ENCODE measurements at regions not wholly inside any gene's neighbourhood (a gene's known extent, or its start where the extent isn't known, plus 50 kb on each side); places are given as distances from the start of the nearest gene placed in this dataset.

- Histone ChIP-seq H3K23ac (ENCODE audit: low read depth, low read length) (no peak overlapping the region), H3K4me1 (ENCODE audit: control insufficient read depth, insufficient read depth, low read length) (no peaks in the 10 kb centered on the region), H3K79me1 (ENCODE audit: low read depth in 1 of 2, low read length in 2 of 2) (no peaks in the 10 kb centered on the region), H3K9ac (ENCODE audit: low read depth, low read length) (no peak overlapping the region), H3K4ac (ENCODE audit: low read depth, low read length) (no peak overlapping the region), H3K36me3 (ENCODE audit: control insufficient read depth, insufficient read depth, low read length) (no peaks in the 10 kb centered on the region), H3K27ac (ENCODE audit: insufficient read depth, low read length) (no peak overlapping the region), H4K20me1 (ENCODE audit: insufficient read depth, low read length) (no peaks in the 10 kb centered on the region), H2AK9ac (replicated peaks; ENCODE audit: low read depth, low read length, poor library complexity) (no peak overlapping the region), H3K56ac (ENCODE audit: extremely low read depth, insufficient read depth, low read length) (no peak overlapping the region), H2BK15ac (ENCODE audit: low read depth, low read length) (no peak overlapping the region), H3K27me3 (ENCODE audit: control insufficient read depth, insufficient read depth, low read length) (no peaks in the 10 kb centered on the region), H3K14ac (replicated peaks; ENCODE audit: low read depth, low read length) (no peak overlapping the region), H3K18ac (ENCODE audit: low read depth, low read length) (no peak overlapping the region), H4K8ac (ENCODE audit: low read depth in 2 of 2, low read length in 2 of 2) (no peak overlapping the region), H2AFZ (replicated peaks; ENCODE audit: low read length, poor library complexity) (no peak overlapping the region), H3K9me3 (ENCODE audit: control insufficient read depth, insufficient read depth, low read length) (no peaks in the 10 kb centered on the region; the same call in 1 of the 2 replicates), H3K4me3 (ENCODE audit: insufficient read depth, low read depth, low read length) (no peak overlapping the region), H2BK5ac (ENCODE audit: low read depth, low read length, poor library complexity, severe bottlenecking) (no peak overlapping the region), H2BK20ac (ENCODE audit: low read depth, low read length) (no peak overlapping the region), H4K91ac (ENCODE audit: insufficient read depth, low read depth, low read length) (no peak overlapping the region), H4K5ac (ENCODE audit: low read depth, low read length) (no peak overlapping the region), H2AK5ac (ENCODE audit: low read depth, low read length) (no peak overlapping the region), H3K4me2 (ENCODE audit: low read depth, low read length) (no peak overlapping the region), H3K9me1 (ENCODE audit: insufficient read depth, low read length) (no peaks in the 10 kb centered on the region), H2BK120ac (ENCODE audit: low read depth, low read length) (no peak overlapping the region)
- ChIA-PET POLR2A (ENCODE audit: unreplicated experiment) (no interaction called here), CTCF (no interaction called here)
- WGBS, 2 experiments (ENCODE audit: extremely low coverage in 2 of 2, insufficient read length in 1 of 2) = no CpG with 5 or more reads among the region's 2 CpGs
- dilution Hi-C loops (cut with HindIII; ENCODE audit: low sequenced_read_pairs, unreplicated experiment) (no loop called here), in situ Hi-C loops (cut with MboI; ENCODE audit: low sequenced_read_pairs) (no loop called here), intact Hi-C loops (cut with micrococcal nuclease) (no loop called here)
- ATAC-seq (ENCODE audit: low read depth) (no peak), DNase-seq (no peak)
- TF ChIP-seq NFE2L2 (IDR thresholded peaks at IDR 0.05; ENCODE audit: low read depth, low read length) = no peak
- TF ChIP-seq CEBPB (IDR thresholded peaks at IDR 0.05; ENCODE audit: low read depth, low read length) = no peak
- no peak for TF ChIP-seq ELK1 (IDR thresholded peaks at IDR 0.05; ENCODE audit: borderline replicate concordance, low read depth, low read length)
- no peak for TF ChIP-seq RFX5 (IDR thresholded peaks at IDR 0.05; ENCODE audit: low read depth, low read length)
- no peak for TF ChIP-seq MAZ (IDR thresholded peaks at IDR 0.05; ENCODE audit: borderline replicate concordance, low read depth, low read length)
- TF ChIP-seq SMC3 (IDR thresholded peaks at IDR 0.05; ENCODE audit: low read depth, low read length) = no peak
- no peak for TF ChIP-seq POLR2A (IDR thresholded peaks at IDR 0.05; ENCODE audit: low read depth, low read length)
- TF ChIP-seq RCOR1 (IDR thresholded peaks at IDR 0.05; ENCODE audit: insufficient replicate concordance, low read length) = no peak
- TF ChIP-seq CTCF (conservative IDR thresholded peaks at IDR 0.05; ENCODE audit: low read depth, low read length) = no peak
- TF ChIP-seq BHLHE40 (IDR thresholded peaks at IDR 0.05; ENCODE audit: low read depth, low read length) = no peak
- no peak for TF ChIP-seq CHD1 (IDR thresholded peaks at IDR 0.05; ENCODE audit: low read depth, low read length)
- no peak for TF ChIP-seq MXI1 (IDR thresholded peaks at IDR 0.05; ENCODE audit: borderline replicate concordance, low read depth, low read length)
- TF ChIP-seq FOS (IDR thresholded peaks at IDR 0.05; ENCODE audit: low read depth, low read length) = no peak
- no peak for TF ChIP-seq USF2 (IDR thresholded peaks at IDR 0.05; ENCODE audit: low read depth, low read length)
- TF ChIP-seq RAD21 (IDR thresholded peaks at IDR 0.05; ENCODE audit: low read length) = no peak
- no peak for TF ChIP-seq MAFK (IDR thresholded peaks at IDR 0.05; ENCODE audit: low read depth, low read length)
- no TSS peak for BruUV-seq (replicated peaks)
These were observed 158.3 kb downstream of the BMP2 start for GRCh38 chr20:6925744-6926278.
